GM13977 (cell line): ENCODE measurements at regions not wholly inside any gene's neighbourhood (a gene's known extent, or its start where the extent isn't known, plus 50 kb on each side); places are given as distances from the start of the nearest gene placed in this dataset.

Source experiments
- DNase-seq: peaks from one replicate; pipeline ENCODE4 v3.0.0; 2012; ENCODE audit warnings: low spot score
- in situ Hi-C: fragments of 300-500 bp; cut with MboI; formaldehyde crosslinking; loops from one replicate; pipeline ENCODE4 v1.12.0; 2022; ENCODE audit warnings: low sequenced_read_pairs, low pct_unique_long_range_greater_than_20kb, mixed read lengths, inconsistent platforms; ENCODE audit not compliant: unreplicated experiment
- TF ChIP-seq, protein P1 (sequence below): IDR thresholded peaks from 2 replicates; pipeline ENCODE4 v1.5.1; 2012; ENCODE audit warnings: mild to moderate bottlenecking, control low read depth; ENCODE audit not compliant: insufficient read depth; ENCODE audit errors: extremely low read depth, missing control alignments

DNA sequence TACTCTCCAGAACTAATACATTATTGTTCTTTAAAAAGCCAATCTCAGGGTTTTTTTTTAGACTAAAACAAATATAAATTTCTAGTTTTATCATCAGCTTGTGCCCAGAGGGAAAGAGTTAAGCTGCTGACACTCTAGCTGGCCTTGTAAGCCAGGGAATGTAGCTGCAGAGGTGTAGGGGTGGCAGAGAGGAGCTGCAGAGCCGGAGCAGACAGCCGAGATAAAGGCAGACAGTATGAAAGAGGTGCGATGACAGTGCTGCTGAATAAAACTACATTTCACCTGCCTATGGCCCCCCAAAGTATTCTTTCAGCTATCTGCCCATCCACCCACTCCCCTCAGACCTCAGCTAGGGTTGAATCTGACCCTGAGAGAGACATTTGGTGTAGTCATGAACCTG is 653.7 kb upstream of the ZWINT start:
- in situ Hi-C loops = no loop called here
- TF ChIP-seq, protein P1, sequence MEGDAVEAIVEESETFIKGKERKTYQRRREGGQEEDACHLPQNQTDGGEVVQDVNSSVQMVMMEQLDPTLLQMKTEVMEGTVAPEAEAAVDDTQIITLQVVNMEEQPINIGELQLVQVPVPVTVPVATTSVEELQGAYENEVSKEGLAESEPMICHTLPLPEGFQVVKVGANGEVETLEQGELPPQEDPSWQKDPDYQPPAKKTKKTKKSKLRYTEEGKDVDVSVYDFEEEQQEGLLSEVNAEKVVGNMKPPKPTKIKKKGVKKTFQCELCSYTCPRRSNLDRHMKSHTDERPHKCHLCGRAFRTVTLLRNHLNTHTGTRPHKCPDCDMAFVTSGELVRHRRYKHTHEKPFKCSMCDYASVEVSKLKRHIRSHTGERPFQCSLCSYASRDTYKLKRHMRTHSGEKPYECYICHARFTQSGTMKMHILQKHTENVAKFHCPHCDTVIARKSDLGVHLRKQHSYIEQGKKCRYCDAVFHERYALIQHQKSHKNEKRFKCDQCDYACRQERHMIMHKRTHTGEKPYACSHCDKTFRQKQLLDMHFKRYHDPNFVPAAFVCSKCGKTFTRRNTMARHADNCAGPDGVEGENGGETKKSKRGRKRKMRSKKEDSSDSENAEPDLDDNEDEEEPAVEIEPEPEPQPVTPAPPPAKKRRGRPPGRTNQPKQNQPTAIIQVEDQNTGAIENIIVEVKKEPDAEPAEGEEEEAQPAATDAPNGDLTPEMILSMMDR = no peak
- DNase-seq = no peak

GRCh38 chr10:57008189-57008588 is 647.1 kb upstream of the ZWINT start:
- TF ChIP-seq, protein P1 = no peak
- DNase-seq = no peak
- in situ Hi-C loops = no loop called here

GRCh38 chr10:56991591-56992069 is 630.6 kb upstream of the ZWINT start:
- in situ Hi-C loops = no loop called here
- no peak for DNase-seq
- TF ChIP-seq, protein P1 = no peak

DNA sequence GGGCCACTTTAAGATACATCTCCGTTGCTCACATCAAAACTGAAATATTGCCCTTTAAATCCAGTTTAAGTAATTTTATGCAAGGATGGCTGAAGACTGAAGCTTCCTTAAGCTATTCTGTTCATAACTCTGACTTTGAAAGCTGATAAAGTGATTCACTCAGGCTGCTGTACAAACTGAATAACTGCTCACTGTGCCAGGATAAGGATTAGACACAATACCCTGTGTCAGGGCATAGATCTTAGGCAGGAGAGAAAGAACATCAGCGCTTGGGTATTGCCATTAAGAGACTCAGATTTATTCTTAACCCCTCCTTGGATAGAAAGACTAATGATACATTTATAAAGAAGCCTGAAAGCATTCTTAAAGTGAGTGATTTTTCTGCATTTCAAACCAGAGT is 614.5 kb upstream of the ZWINT start:
- in situ Hi-C loops = no loop called here

GRCh38 chr10:56973766-56974165 is 612.7 kb upstream of the ZWINT start:
- in situ Hi-C loops = no loop called here
- DNase-seq = no peak
- TF ChIP-seq, protein P1 = no peak

More for the DNA sequence above, 614.5 kb upstream of the ZWINT start:
- TF ChIP-seq, protein P1 = no peak
- DNase-seq = no peak

DNA sequence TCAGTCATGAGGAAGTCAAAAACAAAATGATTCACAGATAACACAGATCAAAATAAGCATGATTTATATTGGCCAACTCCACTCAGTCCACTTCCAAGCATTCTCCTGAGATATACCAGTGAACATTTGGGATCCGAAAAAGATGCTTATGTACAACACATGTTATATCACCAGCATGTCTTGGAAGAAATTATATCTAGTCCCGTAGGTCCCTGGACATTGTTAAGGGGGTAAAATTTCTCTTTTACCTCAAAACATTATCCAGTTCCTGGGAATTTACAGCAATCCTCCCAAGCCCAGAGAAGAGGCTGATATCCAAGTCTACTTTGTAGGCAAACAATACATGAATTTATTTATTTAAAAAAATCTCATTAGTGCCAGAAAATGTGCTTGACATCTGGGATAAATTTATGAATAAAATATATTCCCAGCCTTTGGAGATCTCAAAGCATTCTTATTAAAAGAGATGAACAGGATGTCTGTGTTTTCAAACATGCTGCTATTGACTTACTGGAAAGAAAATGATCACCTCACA is 582.2 kb upstream of the ZWINT start:
- in situ Hi-C loops = no loop called here
- TF ChIP-seq, protein P1 = no peak
- no peak for DNase-seq
